Activated CD8-positive, alpha-beta memory T cell treated with anti-CD3 and anti-CD28 coated beads, Interleukin-2, amount 10 ng/mL, durations not matched to agents 7 days and 5 days (primary cell): ENCODE measurements at regions not wholly inside any gene's neighbourhood (a gene's known extent, or its start where the extent isn't known, plus 50 kb on each side); places are given as distances from the start of the nearest gene placed in this dataset.

Source experiments
- ATAC-seq: fragments of 150-1000 bp; cut with Tn5 transposase; one replicate; pipeline ENCODE4 v1.10.0; 2021; ENCODE audit warnings: moderate library complexity
- CTCF ChIA-PET: fragments of 350-600 bp; sonication (Branson Sonifier 250); formaldehyde crosslinking; loops from one replicate; lab custom pipeline; 2021; ENCODE audit warnings: antibody characterized with exemption; lab: Charles Lee
- DNase-seq: peaks from one replicate; pipeline ENCODE4 v3.0.0-alpha.2; 2020
- H3K27ac Mint-ChIP-seq: one replicate; pipeline ENCODE4 v1.8.0; 2021; ENCODE audit warnings: mild to moderate bottlenecking, mixed read lengths
- H3K27me3 Mint-ChIP-seq: one replicate; pipeline ENCODE4 v1.8.0; 2021; ENCODE audit warnings: mixed read lengths
- H3K36me3 Mint-ChIP-seq: one replicate; pipeline ENCODE4 v1.8.0; 2021; ENCODE audit warnings: mild to moderate bottlenecking, mixed read lengths
- H3K4me1 Mint-ChIP-seq: one replicate; pipeline ENCODE4 v1.8.0; 2021; ENCODE audit warnings: mixed read lengths
- H3K4me3 Mint-ChIP-seq: one replicate; pipeline ENCODE4 v1.8.0; 2021; ENCODE audit warnings: mild to moderate bottlenecking, moderate library complexity, mixed read lengths
- H3K9me3 Mint-ChIP-seq: one replicate; pipeline ENCODE4 v1.8.0; 2022; ENCODE audit warnings: low read depth, mixed read lengths

GRCh38 chr1:220391491-220391890 lies 119.2 kb upstream of the RAB3GAP2 start:
- DNase-seq (no peak), ATAC-seq (no peak)
- Mint-ChIP-seq H3K36me3 (no peaks in the 10 kb centered on the region), H3K4me3 (no peak overlapping the region), H3K4me1 (no peaks in the 10 kb centered on the region), H3K27me3 (peaks cover 3% of the 10 kb centered on the region), H3K9me3 (no peaks in the 10 kb centered on the region), H3K27ac (no peak overlapping the region)
- CTCF ChIA-PET, result no interaction called here

GRCh38 chr1:220389634-220390033 lies 117.4 kb upstream of the RAB3GAP2 start:
- CTCF ChIA-PET, result no interaction called here
- Mint-ChIP-seq H3K4me1 (no peaks in the 10 kb centered on the region), H3K27me3 (peaks cover 2% of the 10 kb centered on the region), H3K36me3 (no peaks in the 10 kb centered on the region), H3K27ac (no peak overlapping the region), H3K4me3 (no peak overlapping the region), H3K9me3 (no peaks in the 10 kb centered on the region)
- no peak for DNase-seq
- no peak for ATAC-seq

GRCh38 chr1:220386494-220387195 lies 114.4 kb upstream of the RAB3GAP2 start:
- ATAC-seq (no peak), DNase-seq (no peak)
- Mint-ChIP-seq H3K4me1 (no peaks in the 10 kb centered on the region), H3K4me3 (no peak overlapping the region), H3K9me3 (no peaks in the 10 kb centered on the region), H3K36me3 (no peaks in the 10 kb centered on the region), H3K27me3 (no peaks in the 10 kb centered on the region), H3K27ac (no peak overlapping the region)
- CTCF ChIA-PET, result no interaction called here

GRCh38 chr1:220385158-220385557 lies 112.9 kb upstream of the RAB3GAP2 start:
- ATAC-seq, result no peak
- CTCF ChIA-PET, result no interaction called here
- no peak for DNase-seq
- Mint-ChIP-seq H3K4me3 (no peak overlapping the region), H3K36me3 (no peaks in the 10 kb centered on the region), H3K27me3 (no peaks in the 10 kb centered on the region), H3K4me1 (no peaks in the 10 kb centered on the region), H3K9me3 (no peaks in the 10 kb centered on the region), H3K27ac (no peak overlapping the region)

GRCh38 chr1:220382994-220383393 lies 110.7 kb upstream of the RAB3GAP2 start:
- CTCF ChIA-PET, result no interaction called here
- no peak overlapping the region for H3K4me3 Mint-ChIP-seq
- no peak overlapping the region for H3K27ac Mint-ChIP-seq
- no peaks in the 10 kb centered on the region for H3K36me3 Mint-ChIP-seq
- no peaks in the 10 kb centered on the region for H3K4me1 Mint-ChIP-seq
- ATAC-seq (no peak), DNase-seq (no peak)
- no peaks in the 10 kb centered on the region for H3K9me3 Mint-ChIP-seq
- no peaks in the 10 kb centered on the region for H3K27me3 Mint-ChIP-seq

- no peaks in the 10 kb centered on the region for H3K27me3 Mint-ChIP-seq
- no peaks in the 10 kb centered on the region for H3K9me3 Mint-ChIP-seq
- no peaks in the 10 kb centered on the region for H3K36me3 Mint-ChIP-seq
- CTCF ChIA-PET, result no interaction called here
- no peak for ATAC-seq
- H3K4me1 Mint-ChIP-seq, result no peaks in the 10 kb centered on the region
- DNase-seq, result no peak
- H3K4me3 Mint-ChIP-seq, result no peak overlapping the region
- H3K27ac Mint-ChIP-seq, result no peak overlapping the region
Observed at GRCh38 chr1:220380885-220381284, 108.6 kb upstream of the RAB3GAP2 start.

GRCh38 chr1:220378571-220379302 lies 106.5 kb upstream of the RAB3GAP2 start:
- no peaks in the 10 kb centered on the region for H3K9me3 Mint-ChIP-seq
- H3K27ac Mint-ChIP-seq, result no peak overlapping the region
- H3K4me1 Mint-ChIP-seq, result no peaks in the 10 kb centered on the region
- DNase-seq (no peak), ATAC-seq (no peak)
- CTCF ChIA-PET, result no interaction called here
- H3K36me3 Mint-ChIP-seq, result no peaks in the 10 kb centered on the region
- no peak overlapping the region for H3K4me3 Mint-ChIP-seq
- peaks cover 4% of the 10 kb centered on the region for H3K27me3 Mint-ChIP-seq

- DNase-seq (no peak), ATAC-seq (no peak)
- CTCF ChIA-PET, result interaction anchor here (1.3 kb wide), 1 partner anchor 186 kb away, joined by 3 read pairs; no protein-coding TSS in a partner anchor
- Mint-ChIP-seq H3K36me3 (no peaks in the 10 kb centered on the region), H3K4me3 (no peak overlapping the region), H3K27ac (no peak overlapping the region), H3K9me3 (no peaks in the 10 kb centered on the region), H3K4me1 (no peaks in the 10 kb centered on the region), H3K27me3 (peaks cover 4% of the 10 kb centered on the region)
Observed at GRCh38 chr1:220375715-220376114, 103.5 kb upstream of the RAB3GAP2 start.

- H3K4me3 Mint-ChIP-seq, result no peak overlapping the region
- H3K36me3 Mint-ChIP-seq, result no peaks in the 10 kb centered on the region
- DNase-seq (no peak), ATAC-seq (no peak)
- no peaks in the 10 kb centered on the region for H3K4me1 Mint-ChIP-seq
- peaks cover 7% of the 10 kb centered on the region for H3K27me3 Mint-ChIP-seq
- H3K9me3 Mint-ChIP-seq, result no peaks in the 10 kb centered on the region
- H3K27ac Mint-ChIP-seq, result no peak overlapping the region
- CTCF ChIA-PET, result no interaction called here
Observed at GRCh38 chr1:220374449-220374848, 102.2 kb upstream of the RAB3GAP2 start.

- Mint-ChIP-seq H3K27me3 (peaks cover 7% of the 10 kb centered on the region), H3K4me1 (no peaks in the 10 kb centered on the region), H3K27ac (no peak overlapping the region), H3K36me3 (no peaks in the 10 kb centered on the region), H3K4me3 (no peak overlapping the region), H3K9me3 (no peaks in the 10 kb centered on the region)
- DNase-seq, result no peak
- CTCF ChIA-PET, result no interaction called here
- no peak for ATAC-seq
Observed at GRCh38 chr1:220372451-220372850, 100.2 kb upstream of the RAB3GAP2 start.

- Mint-ChIP-seq H3K27ac (no peak overlapping the region), H3K4me1 (no peaks in the 10 kb centered on the region), H3K4me3 (no peak overlapping the region), H3K9me3 (no peaks in the 10 kb centered on the region), H3K36me3 (no peaks in the 10 kb centered on the region), H3K27me3 (peaks cover 7% of the 10 kb centered on the region)
- DNase-seq, result no peak
- CTCF ChIA-PET, result no interaction called here
- ATAC-seq, result no peak
Observed at GRCh38 chr1:220371324-220371723, 99.1 kb upstream of the RAB3GAP2 start.

- DNase-seq, result no peak
- H3K9me3 Mint-ChIP-seq, result no peaks in the 10 kb centered on the region
Observed at GRCh38 chr1:220370041-220370700, 97.9 kb upstream of the RAB3GAP2 start.

GRCh38 chr1:220369511-220369910 lies 97.3 kb upstream of the RAB3GAP2 start:
- Mint-ChIP-seq H3K4me3 (no peak overlapping the region), H3K9me3 (no peaks in the 10 kb centered on the region), H3K27ac (no peak overlapping the region), H3K27me3 (peaks cover 6% of the 10 kb centered on the region), H3K36me3 (no peaks in the 10 kb centered on the region), H3K4me1 (no peaks in the 10 kb centered on the region)
- no peak for DNase-seq
- no peak for ATAC-seq
- CTCF ChIA-PET, result no interaction called here

More at GRCh38 chr1:220370041-220370700, 97.9 kb upstream of the RAB3GAP2 start:
- Mint-ChIP-seq H3K27me3 (peaks cover 7% of the 10 kb centered on the region), H3K4me3 (no peak overlapping the region), H3K4me1 (no peaks in the 10 kb centered on the region), H3K27ac (no peak overlapping the region), H3K36me3 (no peaks in the 10 kb centered on the region)
- CTCF ChIA-PET, result no interaction called here
- no peak for ATAC-seq
